ENCODE measurements at regions not wholly inside any gene's neighbourhood (a gene's known extent, or its start where the extent isn't known, plus 50 kb on each side); places are given as distances from the start of the nearest gene placed in this dataset.
A peak's percentile ranks its signal among the peaks of the same experiment; 100 is the strongest.

DNA sequence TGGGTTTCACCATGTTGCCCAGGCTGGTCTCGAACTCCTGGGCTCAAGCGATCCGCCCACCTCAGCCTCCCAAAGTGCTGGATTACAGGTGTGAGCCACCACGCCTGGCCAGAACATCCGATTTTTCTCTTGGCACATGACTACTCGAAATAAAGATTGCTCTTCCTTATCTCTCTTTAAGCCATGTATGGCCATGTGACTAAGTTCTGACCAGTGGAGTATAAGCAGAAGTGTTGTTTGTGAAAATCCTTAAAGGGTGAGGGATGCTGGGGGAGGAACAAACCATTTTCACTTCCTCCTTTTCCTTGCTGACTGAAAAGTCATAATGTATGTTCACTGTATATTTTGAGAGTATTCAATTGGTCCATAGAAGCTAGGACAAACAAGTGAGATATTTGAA is 50.7 kb upstream of the ATF7IP start:
- no peaks in the 10 kb centered on the region for H3K4me1 ChIP-seq (ENCODE audit: insufficient read depth, low read length)
- no peaks in the 10 kb centered on the region for H3K27me3 ChIP-seq (ENCODE audit: insufficient read depth, low read length, poor library complexity, severe bottlenecking)
- H3K27ac Mint-ChIP-seq: peak overlapping the region in 1 of 8 donors; percentile 17
- DNase-seq: no peak
- H3K27me3 Mint-ChIP-seq: peaks cover 0 to 2% of the 10 kb centered on the region in 2 donors
- H3K27ac ChIP-seq (ENCODE audit: low read depth, low read length): no peak overlapping the region
- no peak overlapping the region for H3K4me3 ChIP-seq (ENCODE audit: low read length)
- peaks cover 0 to 7% (median 0%) of the 10 kb centered on the region in 5 donors for H3K9me3 Mint-ChIP-seq
- H3K36me3 ChIP-seq (ENCODE audit: insufficient read depth, low read length): no peaks in the 10 kb centered on the region
- POLR2A ChIA-PET: no interaction called here
- H3K4me1 Mint-ChIP-seq: no peaks in the 10 kb centered on the region
- H3K4me3 Mint-ChIP-seq: no peak overlapping the region
- no peaks in the 10 kb centered on the region for H3K36me3 Mint-ChIP-seq
- no peaks in the 10 kb centered on the region for H3K9me3 ChIP-seq (ENCODE audit: low read length)
- CTCF ChIA-PET: no interaction called here

DNA sequence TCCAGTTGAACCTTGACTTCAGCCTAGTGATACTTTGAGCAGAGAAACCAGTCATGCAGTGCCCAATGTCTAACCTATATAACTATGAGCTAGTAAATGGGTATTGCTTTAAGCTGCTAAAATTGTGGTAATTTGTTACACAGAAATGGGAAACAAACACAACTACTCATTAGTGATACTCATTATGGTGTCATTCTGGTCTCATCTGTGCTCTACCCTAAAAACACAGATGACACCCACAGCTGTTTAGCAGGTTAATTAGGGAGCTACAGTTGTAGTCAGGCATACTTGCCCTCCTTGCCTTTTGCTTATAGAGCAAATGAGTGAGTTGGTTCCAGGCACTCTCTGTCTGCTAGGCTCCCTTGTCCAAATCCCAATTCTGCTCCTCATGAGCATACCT is 50.0 kb upstream of the ATF7IP start:
- Mint-ChIP-seq H3K27ac (no peak overlapping the region), H3K4me3 (no peak overlapping the region), H3K4me1 (no peaks in the 10 kb centered on the region), H3K27me3 (peaks cover 0 to 2% of the 10 kb centered on the region in 2 donors), H3K36me3 (no peaks in the 10 kb centered on the region), H3K9me3 (peaks cover 0 to 5% (median 0%) of the 10 kb centered on the region in 5 donors)
- H3K4me1 ChIP-seq (ENCODE audit: insufficient read depth, low read length): no peaks in the 10 kb centered on the region
- no peaks in the 10 kb centered on the region for H3K9me3 ChIP-seq (ENCODE audit: low read length)
- H3K27ac ChIP-seq (ENCODE audit: low read depth, low read length): no peak overlapping the region
- no peaks in the 10 kb centered on the region for H3K27me3 ChIP-seq (ENCODE audit: insufficient read depth, low read length, poor library complexity, severe bottlenecking)
- no peak for DNase-seq
- CTCF ChIA-PET: no interaction called here
- POLR2A ChIA-PET: no interaction called here
- no peak overlapping the region for H3K4me3 ChIP-seq (ENCODE audit: low read length)
- H3K36me3 ChIP-seq (ENCODE audit: insufficient read depth, low read length): no peaks in the 10 kb centered on the region
